ENCODE measurements at regions not wholly inside any gene's neighbourhood (a gene's known extent, or its start where the extent isn't known, plus 50 kb on each side); places are given as distances from the start of the nearest gene placed in this dataset.
A peak's percentile ranks its signal among the peaks of the same experiment; 100 is the strongest.
"Not testable (repeated sequence)": the region's sequence is repeated elsewhere in the genome, so short reads cannot be mapped to it uniquely, and the experiment has no call there.

- no peak for DNase-seq (ENCODE audit: extremely low read depth, low read depth)
Measured at GRCh38 chr21:20419772-20420171, 578.4 kb upstream of the NCAM2 start.

- no peak for DNase-seq (ENCODE audit: extremely low read depth, low read depth)
Measured at GRCh38 chr21:20424943-20425342, 573.3 kb upstream of the NCAM2 start.

- no peak for DNase-seq (ENCODE audit: extremely low read depth, low read depth)
Measured at GRCh38 chr21:20425856-20426255, 572.4 kb upstream of the NCAM2 start.

GRCh38 chr21:20440338-20440737, 557.9 kb upstream of the NCAM2 start:
- DNase-seq (ENCODE audit: extremely low read depth, low read depth), result no peak

DNA sequence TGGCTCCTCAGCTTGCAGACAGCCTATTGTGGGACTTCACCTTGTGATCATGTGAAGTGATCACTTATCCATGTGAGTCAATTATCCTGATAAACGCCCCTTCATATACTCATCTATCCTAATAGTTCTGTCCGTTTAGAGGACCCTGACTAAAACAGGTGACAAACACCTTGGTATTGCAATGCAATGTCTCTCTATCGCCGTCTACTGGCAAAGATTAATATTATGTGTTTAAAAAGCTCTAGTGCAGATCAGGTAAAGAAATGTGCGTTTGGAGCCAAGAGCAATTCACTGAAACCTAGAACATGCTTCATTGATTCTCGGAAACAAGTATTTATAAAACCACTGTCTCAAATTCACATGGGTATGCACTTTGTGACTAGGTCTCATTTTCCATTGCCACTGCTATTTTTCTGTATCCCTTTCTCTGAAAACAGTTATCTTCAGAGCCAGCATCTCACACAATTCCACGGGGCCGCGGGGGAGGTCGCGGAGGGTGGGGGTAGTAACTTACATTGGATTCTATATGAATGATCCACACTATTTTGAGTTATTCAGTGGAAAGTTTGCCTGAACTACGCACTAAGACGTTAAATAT, 554.6 kb upstream of the NCAM2 start:
- DNase-seq (ENCODE audit: extremely low read depth, low read depth), result peak; percentile 8

GRCh38 chr21:20445971-20446370, 552.2 kb upstream of the NCAM2 start:
- DNase-seq (ENCODE audit: extremely low read depth, low read depth), result no peak

- no peak for DNase-seq (ENCODE audit: extremely low read depth, low read depth)
Measured at GRCh38 chr21:20451046-20451445, 547.2 kb upstream of the NCAM2 start.

- DNase-seq (ENCODE audit: extremely low read depth, low read depth), result no peak
Measured at GRCh38 chr21:20452935-20453334, 545.3 kb upstream of the NCAM2 start.

DNA sequence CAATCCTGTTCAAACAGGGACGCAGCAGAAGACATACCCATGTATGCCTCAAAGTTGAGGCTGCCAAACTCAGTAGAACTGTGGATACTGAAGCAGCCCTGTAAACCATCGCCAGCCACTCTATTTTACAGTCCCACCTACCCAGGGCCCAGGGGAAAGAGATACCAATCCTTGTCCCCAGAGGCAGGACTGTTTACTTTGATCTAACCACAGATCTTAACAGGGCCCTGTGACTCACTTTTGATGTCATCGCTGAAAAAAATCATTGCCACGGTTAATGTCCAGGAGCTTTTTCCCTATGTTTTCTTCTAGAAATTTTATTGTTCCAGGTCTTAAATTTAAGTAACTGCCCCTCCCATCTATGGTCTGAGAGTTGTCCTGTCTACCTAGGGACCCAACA, 538.4 kb upstream of the NCAM2 start:
- no peak for DNase-seq (ENCODE audit: extremely low read depth, low read depth)

DNA sequence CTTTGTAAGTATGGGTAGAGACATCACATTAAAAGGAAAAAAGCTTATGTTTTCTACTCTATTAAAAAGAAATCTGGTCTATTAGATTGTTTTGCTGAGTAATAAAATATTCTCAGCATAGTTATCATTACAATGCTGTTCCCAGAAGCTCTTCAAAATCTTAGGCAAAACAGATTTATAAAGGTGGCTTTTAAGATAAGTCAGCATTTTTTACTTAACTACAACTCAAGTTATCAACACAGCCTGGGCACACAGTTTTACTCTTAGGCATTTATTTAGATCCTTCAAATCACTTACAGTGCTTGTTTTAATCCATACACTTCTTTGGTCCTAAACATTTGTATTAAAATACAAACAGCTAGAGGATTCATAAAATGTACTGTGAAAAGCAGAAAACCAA, 534.8 kb upstream of the NCAM2 start:
- no peak for DNase-seq (ENCODE audit: extremely low read depth, low read depth)

DNA sequence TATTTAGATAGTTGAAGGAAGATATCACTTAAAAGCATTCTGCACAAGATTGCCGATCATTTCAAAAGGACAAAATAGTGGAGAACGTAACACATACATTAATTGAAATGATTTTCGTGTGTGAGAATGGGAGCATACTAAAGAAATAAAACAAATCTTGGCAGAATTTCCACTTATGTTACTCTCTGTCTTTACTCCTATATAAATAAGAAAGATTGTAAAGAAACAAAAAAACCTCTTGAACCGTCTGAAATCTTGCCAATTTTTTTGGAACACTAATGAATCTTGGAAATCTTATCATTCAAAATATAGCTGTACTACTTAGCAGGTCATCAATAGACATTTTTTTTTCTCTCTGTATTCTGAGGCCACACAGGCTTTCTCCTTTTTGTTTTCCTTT, 528.8 kb upstream of the NCAM2 start:
- no peak for DNase-seq (ENCODE audit: extremely low read depth, low read depth)

GRCh38 chr21:20486303-20486702, 511.9 kb upstream of the NCAM2 start:
- DNase-seq (ENCODE audit: extremely low read depth, low read depth), result no peak

- DNase-seq (ENCODE audit: extremely low read depth, low read depth), result not testable (repeated sequence)
Measured at GRCh38 chr21:20502915-20503314, 495.3 kb upstream of the NCAM2 start.

DNA sequence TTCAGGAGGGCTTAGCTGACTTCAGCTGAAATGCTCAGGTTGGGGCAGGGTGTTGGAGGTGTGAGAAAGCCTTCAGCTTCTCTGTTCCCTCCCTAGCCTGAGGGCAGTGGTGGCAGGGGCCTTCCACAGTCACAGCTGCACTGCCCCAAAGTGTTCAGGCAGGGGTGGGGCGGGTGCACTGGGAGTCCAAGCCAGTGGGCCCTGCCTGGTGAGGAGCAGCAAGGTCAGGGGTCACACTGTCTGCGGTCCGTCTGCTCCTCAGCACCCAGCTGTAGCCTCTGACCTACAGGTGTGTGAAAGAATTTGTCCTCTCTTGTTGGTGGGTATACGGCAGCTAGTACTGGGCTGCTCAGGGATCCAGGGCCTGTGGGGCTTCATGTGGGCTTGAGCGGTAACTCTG, 490.4 kb upstream of the NCAM2 start:
- no peak for DNase-seq (ENCODE audit: extremely low read depth, low read depth)

DNA sequence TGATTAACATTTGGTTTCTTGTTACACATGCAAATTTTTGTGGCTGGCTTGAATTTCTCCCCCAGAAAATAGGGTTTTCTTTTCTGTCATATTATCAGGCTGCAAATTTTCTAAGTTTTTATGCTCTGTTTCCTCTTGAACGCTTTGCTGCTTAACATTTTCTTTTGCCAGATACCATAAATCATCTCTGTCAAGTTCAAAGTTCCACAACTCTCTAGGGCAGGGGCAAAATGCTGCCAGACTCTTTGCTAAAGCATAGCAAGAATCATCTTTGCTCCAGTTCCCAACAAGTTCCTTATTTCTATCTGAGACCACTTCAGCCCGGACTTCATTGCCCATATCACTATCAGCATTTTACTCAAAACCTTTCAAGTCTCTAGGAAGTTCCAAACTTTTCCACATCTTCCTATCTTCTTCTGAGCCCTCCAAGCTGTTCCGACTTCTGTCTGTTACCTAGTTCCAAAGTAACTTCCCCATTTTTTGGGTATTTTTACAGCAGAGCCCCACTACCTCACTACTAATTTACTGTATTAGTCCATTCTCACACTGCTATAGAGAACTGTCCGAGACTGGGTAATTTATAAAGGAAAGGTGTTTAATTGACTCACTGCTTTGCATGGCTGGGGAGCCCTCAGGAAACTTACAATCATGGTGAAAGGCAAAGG, 486.9 kb upstream of the NCAM2 start:
- DNase-seq (ENCODE audit: extremely low read depth, low read depth), result no peak

GRCh38 chr21:20515446-20515845, 482.8 kb upstream of the NCAM2 start:
- no peak for DNase-seq (ENCODE audit: extremely low read depth, low read depth)

DNA sequence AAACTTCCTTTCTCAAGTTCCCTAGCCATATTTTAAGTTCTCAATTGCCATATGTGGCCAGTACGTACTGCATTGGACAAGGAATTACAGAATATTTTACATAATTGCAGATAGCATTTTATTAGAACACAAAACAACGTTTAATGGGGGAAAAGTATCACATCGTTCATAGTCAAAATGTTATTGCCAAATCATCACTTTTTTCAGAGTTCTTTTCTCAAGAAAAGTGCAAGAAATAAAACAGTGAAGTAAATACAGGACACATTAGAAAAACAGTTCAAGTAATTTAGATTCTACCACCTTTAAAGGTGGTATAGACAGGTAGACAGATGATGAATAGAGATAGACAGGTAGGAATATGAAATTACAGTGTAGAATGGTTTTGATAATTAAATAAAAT, 479.1 kb upstream of the NCAM2 start:
- DNase-seq (ENCODE audit: extremely low read depth, low read depth), result no peak

DNA sequence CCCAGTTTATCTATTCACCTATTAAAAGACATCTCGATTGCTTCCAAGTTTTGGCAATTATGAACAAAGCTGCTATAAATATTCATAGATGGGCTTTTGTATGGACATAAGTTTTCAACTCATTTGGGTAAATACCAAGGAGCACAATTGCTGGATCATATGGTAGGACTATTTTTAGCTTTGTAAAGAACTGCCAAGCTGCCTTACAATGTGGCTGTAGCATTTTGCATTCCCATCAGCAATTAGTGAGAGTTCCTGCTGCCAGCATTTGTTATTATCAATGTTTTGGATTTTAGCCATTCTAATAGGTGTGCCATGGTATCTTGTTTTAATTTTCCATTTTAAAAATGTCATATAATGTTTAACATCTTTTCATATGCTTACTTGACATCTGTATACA, 475.6 kb upstream of the NCAM2 start:
- no peak for DNase-seq (ENCODE audit: extremely low read depth, low read depth)

DNA sequence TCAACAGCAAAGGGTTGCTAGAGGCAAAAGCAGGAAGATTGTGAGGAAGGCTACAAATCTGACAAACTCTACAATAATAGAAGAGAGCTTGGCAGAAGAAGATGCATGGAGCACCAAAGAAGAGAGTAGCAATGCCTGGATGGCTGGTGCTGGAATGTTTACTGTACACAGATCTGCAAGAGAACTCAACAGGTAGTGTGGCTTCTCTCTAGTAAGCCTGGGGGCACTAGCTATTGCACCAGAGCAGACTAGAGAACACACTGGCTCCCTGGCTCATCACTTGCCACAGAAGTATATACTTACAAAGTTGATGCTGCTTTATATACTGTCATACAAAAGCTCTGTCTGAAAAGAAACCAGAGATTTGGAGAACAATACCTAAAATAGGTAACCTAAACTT, 475.0 kb upstream of the NCAM2 start:
- DNase-seq (ENCODE audit: extremely low read depth, low read depth), result no peak

GRCh38 chr21:20527731-20528460, 470.3 kb upstream of the NCAM2 start:
- no peak for DNase-seq (ENCODE audit: extremely low read depth, low read depth)

DNA sequence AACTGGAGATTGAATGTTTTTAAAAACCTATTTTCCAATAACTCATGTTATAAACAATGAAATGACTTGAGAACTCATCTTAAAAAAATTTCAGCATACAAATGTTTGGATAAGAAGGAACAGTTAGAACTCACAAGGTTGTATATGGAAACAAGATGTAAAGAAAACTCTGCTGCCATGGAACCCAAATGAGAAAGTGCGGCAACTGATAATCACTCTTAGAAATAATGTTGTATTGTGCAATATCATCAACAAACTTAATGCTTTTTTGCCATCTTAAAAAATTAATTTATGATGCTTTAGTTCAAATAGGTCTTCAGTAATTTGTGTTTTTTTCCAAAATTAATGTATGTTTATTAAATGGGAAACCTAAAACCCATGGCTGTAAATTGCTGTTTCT, 461.1 kb upstream of the NCAM2 start:
- DNase-seq (ENCODE audit: extremely low read depth, low read depth), result no peak

DNA sequence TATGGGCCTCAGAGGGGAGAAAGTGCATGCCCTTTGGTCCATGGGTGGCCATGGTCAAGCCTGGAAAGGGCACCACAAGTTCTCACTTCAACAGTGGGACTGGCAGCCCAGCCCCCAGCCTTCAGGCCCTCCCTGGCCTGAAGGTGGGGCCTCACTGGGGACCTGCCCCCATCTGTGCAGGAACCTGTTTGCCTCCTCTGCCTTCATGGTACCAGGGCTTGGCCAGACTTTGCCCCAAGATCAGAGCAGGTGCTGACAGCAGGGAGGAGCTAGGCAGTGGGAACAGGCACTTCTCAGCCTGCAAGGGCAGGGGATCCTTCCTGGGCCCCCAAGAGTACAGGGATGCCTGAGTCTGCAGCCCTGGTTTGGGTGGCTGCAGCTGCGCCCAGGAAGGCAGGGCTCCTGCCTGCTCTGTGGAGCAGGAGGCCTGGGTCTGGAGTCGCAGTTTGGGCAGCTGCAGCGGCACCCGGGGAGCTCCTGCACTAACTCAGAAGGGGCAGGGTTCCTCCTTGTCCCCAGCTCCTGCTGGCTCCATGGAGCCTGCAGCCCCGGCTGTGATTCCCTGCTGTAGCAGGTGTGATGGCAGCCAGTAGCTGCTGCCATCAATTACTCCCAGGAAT, 460.1 kb upstream of the NCAM2 start:
- no peak for DNase-seq (ENCODE audit: extremely low read depth, low read depth)

Measured in NCI-H460 (cell line).